Ishikawa (cell line): ENCODE measurements at regions not wholly inside any gene's neighbourhood (a gene's known extent, or its start where the extent isn't known, plus 50 kb on each side); places are given as distances from the start of the nearest gene placed in this dataset.

Experiments used
- CEBPB ChIP-seq: IDR thresholded peaks from 2 replicates; pipeline ENCODE4 v1.6.1; 2012
- CREB1 ChIP-seq: IDR thresholded peaks from 2 replicates; pipeline ENCODE4 v1.6.1; 2012; ENCODE audit warnings: low read depth
- EGR1 ChIP-seq: IDR thresholded peaks from 2 replicates; pipeline ENCODE4 v1.6.1; 2012
- EP300 ChIP-seq: IDR thresholded peaks from 2 replicates; pipeline ENCODE4 v1.6.1; 2012; ENCODE audit warnings: borderline replicate concordance
- MAX ChIP-seq: IDR thresholded peaks from 2 replicates; pipeline ENCODE4 v1.6.1; 2012
- NFIC ChIP-seq: IDR thresholded peaks from 2 replicates; pipeline ENCODE4 v1.6.1; 2012
- RAD21 ChIP-seq: IDR thresholded peaks from 2 replicates; pipeline ENCODE4 v1.6.1; 2012; ENCODE audit warnings: low read depth
- REST ChIP-seq: IDR thresholded peaks from 2 replicates; pipeline ENCODE4 v1.6.1; 2012; ENCODE audit warnings: low read depth, mild to moderate bottlenecking
- TAF1 ChIP-seq: IDR thresholded peaks from 2 replicates; pipeline ENCODE4 v1.6.1; 2012; ENCODE audit warnings: low read depth, mild to moderate bottlenecking
- TCF12 ChIP-seq: IDR thresholded peaks from 2 replicates; pipeline ENCODE4 v1.6.1; 2012; ENCODE audit warnings: low read depth
- TEAD4 ChIP-seq: IDR thresholded peaks from 2 replicates; pipeline ENCODE4 v1.6.1; 2012
- USF1 ChIP-seq: IDR thresholded peaks from 2 replicates; pipeline ENCODE4 v1.6.1; 2012
- YY1 ChIP-seq: IDR thresholded peaks from 2 replicates; pipeline ENCODE4 v1.6.1; 2012; ENCODE audit warnings: low read depth
- ZBTB7A ChIP-seq: IDR thresholded peaks from 2 replicates; pipeline ENCODE4 v1.6.1; 2012; ENCODE audit warnings: low read depth

GRCh38 chr3:115488409-115488808 is 134.9 kb upstream of the GAP43 start:
- TF ChIP-seq RAD21 (no peak), NFIC (no peak), CREB1 (no peak), REST (no peak), YY1 (no peak), TAF1 (no peak), MAX (no peak), EGR1 (no peak), EP300 (no peak), TCF12 (no peak), CEBPB (no peak), ZBTB7A (no peak), TEAD4 (no peak), USF1 (no peak)
